Neuronal stem cell (in vitro differentiated cells): ENCODE measurements at regions not wholly inside any gene's neighbourhood (a gene's known extent, or its start where the extent isn't known, plus 50 kb on each side); places are given as distances from the start of the nearest gene placed in this dataset.

ENCODE experiments used
- DNase-seq: peaks from one replicate; pipeline ENCODE4 v3.0.0-alpha.2; 2013; ENCODE audit warnings: low spot score
- H2AFZ ChIP-seq: one replicate; pipeline ENCODE4 v1.6.1; 2013; ENCODE audit warnings: mild to moderate bottlenecking, low read length, inconsistent platforms
- H2AK5ac ChIP-seq: 2 replicates; pipeline ENCODE4 v1.6.1; 2013; ENCODE audit warnings: low read depth, mild to moderate bottlenecking, inconsistent platforms, low read length, moderate library complexity, mixed read lengths
- H2BK120ac ChIP-seq: 2 replicates; pipeline ENCODE4 v1.6.1; 2013; ENCODE audit warnings: low read depth, mild to moderate bottlenecking, inconsistent platforms, low read length, moderate library complexity, mixed read lengths
- H2BK12ac ChIP-seq: one replicate; pipeline ENCODE4 v1.6.1; 2013; ENCODE audit warnings: low read length, inconsistent platforms
- H2BK15ac ChIP-seq: 2 replicates; pipeline ENCODE4 v1.6.1; 2013; ENCODE audit warnings: mild to moderate bottlenecking, low read length, inconsistent platforms, mixed read lengths
- H2BK5ac ChIP-seq: one replicate; pipeline ENCODE4 v1.6.1; 2013; ENCODE audit warnings: inconsistent platforms, mild to moderate bottlenecking, low read length, moderate library complexity
- H3K14ac ChIP-seq: one replicate; pipeline ENCODE4 v1.6.1; 2013; ENCODE audit warnings: low read length, inconsistent platforms
- H3K18ac ChIP-seq: 2 replicates; pipeline ENCODE4 v1.6.1; 2013; ENCODE audit warnings: low read length, inconsistent platforms
- H3K23ac ChIP-seq: 2 replicates; pipeline ENCODE4 v1.6.1; 2013; ENCODE audit warnings: low read depth, mild to moderate bottlenecking, mixed read lengths, low read length, inconsistent platforms; ENCODE audit not compliant: poor library complexity
- H3K27ac ChIP-seq: replicated peaks from 3 replicates; pipeline ENCODE4 v1.5.1; 2013; ENCODE audit warnings: low read length, inconsistent platforms
- H3K27me3 ChIP-seq, 3 experiments: 2 replicates each; pipeline ENCODE4 v1.6.1; 2013; ENCODE audit warnings: low read length in 3 of 3, mild to moderate bottlenecking in 2 of 3, inconsistent platforms in 1 of 3, low read depth in 1 of 3, mixed read lengths in 1 of 3, moderate library complexity in 1 of 3; ENCODE audit not compliant: control insufficient read depth in 3 of 3, insufficient read depth in 3 of 3
- H3K36me3 ChIP-seq, 2 donors: replicated peaks in 1 of 2; 2 replicates each; pipeline ENCODE4 v1.6.1; 2013; ENCODE audit warnings: low read length in 2 of 2; ENCODE audit not compliant: control insufficient read depth in 2 of 2, insufficient read depth in 2 of 2
- H3K4ac ChIP-seq: 2 replicates; pipeline ENCODE4 v1.6.1; 2013; ENCODE audit warnings: inconsistent platforms, mild to moderate bottlenecking, low read length, moderate library complexity
- H3K4me1 ChIP-seq, 2 donors: 1 replicate in 1 of 2; 2 replicates in 1 of 2; pipeline ENCODE4 v1.6.1; 2013; ENCODE audit warnings: low read length in 2 of 2, low read depth in 1 of 2; ENCODE audit not compliant: control insufficient read depth in 2 of 2, insufficient read depth in 1 of 2
- H3K4me2 ChIP-seq: one replicate; pipeline ENCODE4 v1.6.1; 2013; ENCODE audit warnings: mild to moderate bottlenecking, low read length, inconsistent platforms; ENCODE audit not compliant: insufficient read depth, poor library complexity, severe bottlenecking
- H3K4me3 ChIP-seq, 2 donors: 2 replicates each; pipeline ENCODE4 v1.5.1; 2013; ENCODE audit warnings: low read length in 2 of 2, mild to moderate bottlenecking in 2 of 2, inconsistent platforms in 1 of 2, moderate library complexity in 1 of 2
- H3K79me1 ChIP-seq: one replicate; pipeline ENCODE4 v1.6.1; 2013; ENCODE audit warnings: low read depth, mild to moderate bottlenecking, inconsistent platforms, low read length, moderate library complexity
- H3K9ac ChIP-seq: one replicate; pipeline ENCODE4 v1.6.1; 2013; ENCODE audit warnings: mild to moderate bottlenecking, low read depth, low read length, inconsistent platforms; ENCODE audit not compliant: poor library complexity
- H3K9me3 ChIP-seq, 2 donors: replicated peaks in 1 of 2; 2 replicates each; pipeline versions ENCODE3 to v1.6.1; 2013; ENCODE audit warnings: low read length in 2 of 2, mild to moderate bottlenecking in 2 of 2, inconsistent platforms in 1 of 2, low read depth in 1 of 2, mixed read lengths in 1 of 2, moderate library complexity in 1 of 2; ENCODE audit not compliant: control insufficient read depth in 2 of 2, insufficient read depth in 1 of 2
- H4K8ac ChIP-seq: one replicate; pipeline ENCODE4 v1.6.1; 2013; ENCODE audit warnings: low read depth, mild to moderate bottlenecking, inconsistent platforms, low read length, moderate library complexity
- H4K91ac ChIP-seq: one replicate; pipeline ENCODE4 v1.6.1; 2013; ENCODE audit warnings: low read length, low read depth, mild to moderate bottlenecking, inconsistent platforms; ENCODE audit not compliant: poor library complexity
- WGBS, 2 donors: extraction: QIAGEN DNeasy Blood & Tissue Kit; methylation state at CpG; one replicate each; pipeline ENCODE4 v1.1.7; 2013; ENCODE audit warnings: missing lambda C conversion rate in 2 of 2, mixed read lengths in 1 of 2; ENCODE audit not compliant: insufficient read length in 2 of 2, insufficient replicate concordance in 1 of 2; ENCODE audit errors: extremely low coverage in 2 of 2; 5-methylcytosine and 5-hydroxymethylcytosine counted together

GRCh38 chr1:221815660-221816059 lies 73.8 kb upstream of the DUSP10 start:
- no peaks in the 10 kb centered on the region for H3K79me1 ChIP-seq
- H3K27ac ChIP-seq = no peak overlapping the region

GRCh38 chr1:221813887-221814286 lies 72.0 kb upstream of the DUSP10 start:
- H4K91ac ChIP-seq = no peak overlapping the region
- H3K9ac ChIP-seq = no peak overlapping the region
- no peak for DNase-seq
- H3K4me1 ChIP-seq = peaks cover 0 to 2% of the 10 kb centered on the region in 2 donors
- no peak overlapping the region for H3K27ac ChIP-seq
- no CpG with 5 or more reads among the region's 1 CpG for WGBS, 2 donors
- H3K79me1 ChIP-seq = no peaks in the 10 kb centered on the region
- no peaks in the 10 kb centered on the region for H3K9me3 ChIP-seq
- H3K14ac ChIP-seq = no peak overlapping the region
- no peak overlapping the region for H3K18ac ChIP-seq
- no peaks in the 10 kb centered on the region for H3K27me3 ChIP-seq
- no peak overlapping the region for H2AFZ ChIP-seq
- H2BK120ac ChIP-seq = no peak overlapping the region
- no peak overlapping the region for H3K4me2 ChIP-seq
- H3K23ac ChIP-seq = no peak overlapping the region
- no peak overlapping the region for H2AK5ac ChIP-seq
- no peaks in the 10 kb centered on the region for H3K36me3 ChIP-seq
- H2BK12ac ChIP-seq = no peak overlapping the region
- no peak overlapping the region for H2BK5ac ChIP-seq
- no peak overlapping the region for H3K4me3 ChIP-seq
- no peak overlapping the region for H3K4ac ChIP-seq
- H4K8ac ChIP-seq = no peak overlapping the region
- no peak overlapping the region for H2BK15ac ChIP-seq

More at GRCh38 chr1:221815660-221816059, 73.8 kb upstream of the DUSP10 start:
- H3K4ac ChIP-seq = no peak overlapping the region
- no peaks in the 10 kb centered on the region for H3K4me1 ChIP-seq
- no peak overlapping the region for H3K14ac ChIP-seq
- DNase-seq = no peak
- no peak overlapping the region for H3K4me3 ChIP-seq
- H3K27me3 ChIP-seq = no peaks in the 10 kb centered on the region
- no peak overlapping the region for H2AK5ac ChIP-seq
- no peak overlapping the region for H3K18ac ChIP-seq
- no peak overlapping the region for H4K8ac ChIP-seq
- no peak overlapping the region for H4K91ac ChIP-seq
- no peak overlapping the region for H2BK15ac ChIP-seq
- no peak overlapping the region for H2BK120ac ChIP-seq
- H3K36me3 ChIP-seq = no peaks in the 10 kb centered on the region
- H3K23ac ChIP-seq = no peak overlapping the region
- H2BK5ac ChIP-seq = no peak overlapping the region
- no peak overlapping the region for H2BK12ac ChIP-seq
- H3K9me3 ChIP-seq = no peaks in the 10 kb centered on the region
- WGBS, 2 donors = no CpG with 5 or more reads among the region's 1 CpG
- no peak overlapping the region for H2AFZ ChIP-seq
- no peak overlapping the region for H3K9ac ChIP-seq
- no peak overlapping the region for H3K4me2 ChIP-seq

GRCh38 chr1:221812905-221813597 lies 71.2 kb upstream of the DUSP10 start:
- Histone ChIP-seq H2BK12ac (no peak overlapping the region), H3K23ac (no peak overlapping the region), H2BK120ac (no peak overlapping the region), H3K27me3 (no peaks in the 10 kb centered on the region), H3K27ac (no peak overlapping the region), H3K9ac (no peak overlapping the region), H3K4me1 (peaks cover 0 to 2% of the 10 kb centered on the region in 2 donors), H2BK5ac (no peak overlapping the region), H3K4ac (no peak overlapping the region), H3K9me3 (no peaks in the 10 kb centered on the region), H2BK15ac (no peak overlapping the region), H3K18ac (no peak overlapping the region), H3K4me3 (no peak overlapping the region), H4K8ac (no peak overlapping the region), H4K91ac (no peak overlapping the region), H3K4me2 (no peak overlapping the region), H3K14ac (no peak overlapping the region), H2AK5ac (no peak overlapping the region), H2AFZ (no peak overlapping the region), H3K79me1 (no peaks in the 10 kb centered on the region), H3K36me3 (no peaks in the 10 kb centered on the region)
- no CpG with 5 or more reads among the region's 8 CpGs for WGBS, 2 donors
- no peak for DNase-seq

DNA sequence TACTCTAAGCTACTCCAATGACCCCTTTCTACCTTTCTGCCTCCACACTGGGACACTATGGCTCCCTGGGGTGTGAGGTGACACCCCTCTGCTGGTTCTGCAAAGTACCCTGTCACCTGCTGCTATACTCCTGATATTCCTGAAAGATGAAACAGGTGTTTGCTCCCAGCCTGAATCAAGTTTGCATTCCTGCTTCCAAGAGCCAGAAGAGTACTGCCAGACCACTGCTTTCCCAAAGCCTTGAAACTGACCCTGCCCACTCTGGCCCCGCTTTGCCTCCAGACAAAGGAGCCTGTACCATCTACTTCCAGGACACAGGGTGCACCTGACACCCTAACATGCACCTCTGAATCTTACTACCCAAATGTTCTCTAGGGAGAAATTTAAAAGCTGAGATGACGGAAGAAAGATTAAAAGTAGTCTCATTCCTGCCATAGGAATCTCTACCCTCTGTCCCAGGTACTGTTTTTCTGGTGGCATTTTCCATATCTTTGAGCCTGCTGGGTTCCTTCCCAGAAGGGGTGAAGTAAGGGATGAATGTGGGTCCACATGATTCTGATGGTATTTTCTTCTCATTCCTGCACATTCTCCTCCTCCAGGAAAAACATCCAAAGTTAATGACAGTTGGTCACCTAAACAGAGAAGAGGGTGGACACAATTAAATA lies 70.3 kb upstream of the DUSP10 start:
- no peaks in the 10 kb centered on the region for H3K9me3 ChIP-seq
- H3K36me3 ChIP-seq = no peaks in the 10 kb centered on the region
- H3K23ac ChIP-seq = no peak overlapping the region
- no peaks in the 10 kb centered on the region for H3K79me1 ChIP-seq
- no peak overlapping the region for H2AFZ ChIP-seq
- no peak overlapping the region for H2BK15ac ChIP-seq
- no peak overlapping the region for H2BK120ac ChIP-seq
- no CpG with 5 or more reads among the region's 2 CpGs for WGBS, 2 donors
- no peak for DNase-seq
- no peak overlapping the region for H3K14ac ChIP-seq
- no peak overlapping the region for H3K9ac ChIP-seq
- H3K4me3 ChIP-seq = no peak overlapping the region
- H3K4me1 ChIP-seq = peaks cover 0 to 2% of the 10 kb centered on the region in 2 donors
- H2BK5ac ChIP-seq = no peak overlapping the region
- H4K91ac ChIP-seq = no peak overlapping the region
- no peak overlapping the region for H2AK5ac ChIP-seq
- H3K4ac ChIP-seq = no peak overlapping the region
- no peak overlapping the region for H3K4me2 ChIP-seq
- H3K27me3 ChIP-seq = no peaks in the 10 kb centered on the region
- H3K27ac ChIP-seq = no peak overlapping the region
- no peak overlapping the region for H3K18ac ChIP-seq
- H2BK12ac ChIP-seq = no peak overlapping the region
- H4K8ac ChIP-seq = no peak overlapping the region
